ENCODE measurements at regions not wholly inside any gene's neighbourhood (a gene's known extent, or its start where the extent isn't known, plus 50 kb on each side); places are given as distances from the start of the nearest gene placed in this dataset.

DNA sequence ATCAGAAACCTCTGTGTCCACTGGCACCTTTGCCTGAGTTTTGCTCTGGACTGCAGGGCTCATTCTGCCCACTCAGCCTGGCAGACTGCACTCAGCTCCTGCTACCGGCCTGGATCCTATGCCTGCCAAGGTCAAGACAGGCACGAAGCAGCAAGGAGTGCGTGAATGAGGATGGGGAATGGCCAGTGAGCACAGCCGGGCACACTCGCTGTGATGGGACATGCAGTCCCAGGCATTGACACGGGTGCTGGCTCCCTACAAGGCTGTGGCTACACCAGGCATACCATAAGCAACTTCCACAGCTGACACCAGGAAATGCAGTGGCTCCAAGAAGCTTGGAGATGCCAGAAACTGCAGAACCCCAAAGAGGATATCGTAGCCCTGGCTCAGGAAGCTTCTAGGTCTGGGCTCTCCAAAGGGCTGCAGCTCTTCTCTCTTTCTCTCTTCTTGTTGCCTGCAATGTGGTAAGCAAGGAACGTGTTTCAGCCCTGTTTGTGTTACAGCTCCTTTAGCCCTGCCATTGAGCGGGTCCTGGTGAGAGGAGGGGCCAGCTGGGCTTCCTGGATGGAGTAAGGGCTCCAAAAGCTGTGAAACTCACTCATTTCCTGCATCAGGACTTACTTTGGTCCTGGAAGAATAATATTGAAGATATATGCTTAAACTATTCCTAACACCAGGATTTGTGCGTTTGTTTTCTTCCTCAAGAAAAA, 832.6 kb upstream of the SLITRK5 start:
- no peaks in the 10 kb centered on the region for H3K36me3 Mint-ChIP-seq (ENCODE audit: low read depth)
- peaks cover 7% of the 10 kb centered on the region for H3K9me3 Mint-ChIP-seq (ENCODE audit: low read depth)
- TF ChIP-seq, protein P1, sequence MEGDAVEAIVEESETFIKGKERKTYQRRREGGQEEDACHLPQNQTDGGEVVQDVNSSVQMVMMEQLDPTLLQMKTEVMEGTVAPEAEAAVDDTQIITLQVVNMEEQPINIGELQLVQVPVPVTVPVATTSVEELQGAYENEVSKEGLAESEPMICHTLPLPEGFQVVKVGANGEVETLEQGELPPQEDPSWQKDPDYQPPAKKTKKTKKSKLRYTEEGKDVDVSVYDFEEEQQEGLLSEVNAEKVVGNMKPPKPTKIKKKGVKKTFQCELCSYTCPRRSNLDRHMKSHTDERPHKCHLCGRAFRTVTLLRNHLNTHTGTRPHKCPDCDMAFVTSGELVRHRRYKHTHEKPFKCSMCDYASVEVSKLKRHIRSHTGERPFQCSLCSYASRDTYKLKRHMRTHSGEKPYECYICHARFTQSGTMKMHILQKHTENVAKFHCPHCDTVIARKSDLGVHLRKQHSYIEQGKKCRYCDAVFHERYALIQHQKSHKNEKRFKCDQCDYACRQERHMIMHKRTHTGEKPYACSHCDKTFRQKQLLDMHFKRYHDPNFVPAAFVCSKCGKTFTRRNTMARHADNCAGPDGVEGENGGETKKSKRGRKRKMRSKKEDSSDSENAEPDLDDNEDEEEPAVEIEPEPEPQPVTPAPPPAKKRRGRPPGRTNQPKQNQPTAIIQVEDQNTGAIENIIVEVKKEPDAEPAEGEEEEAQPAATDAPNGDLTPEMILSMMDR (IDR thresholded peaks at IDR 0.05), result no peak
- H3K27me3 Mint-ChIP-seq (ENCODE audit: low read depth), result peaks cover 2% of the 10 kb centered on the region
- no peak for DNase-seq (ENCODE audit: low spot score)
- no peak overlapping the region for H3K27ac Mint-ChIP-seq (ENCODE audit: unreplicated experiment)
- H3K4me3 Mint-ChIP-seq (ENCODE audit: unreplicated experiment), result no peak overlapping the region
- H3K4me1 Mint-ChIP-seq (ENCODE audit: low read depth), result no peaks in the 10 kb centered on the region

DNA sequence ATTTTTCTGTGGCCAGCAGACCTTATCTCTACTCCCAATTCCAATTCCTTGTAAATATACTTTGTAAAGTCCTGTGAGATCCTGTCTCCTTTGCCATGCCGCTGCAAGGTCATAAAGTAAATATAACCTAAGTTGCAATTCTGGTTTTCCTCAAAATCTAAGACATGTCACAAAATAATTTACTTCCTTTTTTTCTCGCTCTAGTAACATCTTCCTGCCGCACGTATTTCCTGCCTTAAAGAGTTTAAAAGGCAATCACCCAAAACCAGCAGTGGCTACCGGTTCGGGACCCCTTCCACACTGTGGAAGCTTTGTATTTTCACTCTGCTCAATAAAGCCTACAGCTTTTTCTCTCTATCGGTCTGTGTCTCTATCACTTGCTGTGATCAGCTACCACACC, 832.0 kb upstream of the SLITRK5 start:
- Mint-ChIP-seq H3K4me3 (ENCODE audit: unreplicated experiment) (no peak overlapping the region), H3K36me3 (ENCODE audit: low read depth) (no peaks in the 10 kb centered on the region), H3K27me3 (ENCODE audit: low read depth) (peaks cover 2% of the 10 kb centered on the region), H3K4me1 (ENCODE audit: low read depth) (no peaks in the 10 kb centered on the region), H3K9me3 (ENCODE audit: low read depth) (peaks cover 7% of the 10 kb centered on the region), H3K27ac (ENCODE audit: unreplicated experiment) (no peak overlapping the region)
- DNase-seq (ENCODE audit: low spot score), result no peak
- TF ChIP-seq, protein P1 (IDR thresholded peaks at IDR 0.05), result no peak

DNA sequence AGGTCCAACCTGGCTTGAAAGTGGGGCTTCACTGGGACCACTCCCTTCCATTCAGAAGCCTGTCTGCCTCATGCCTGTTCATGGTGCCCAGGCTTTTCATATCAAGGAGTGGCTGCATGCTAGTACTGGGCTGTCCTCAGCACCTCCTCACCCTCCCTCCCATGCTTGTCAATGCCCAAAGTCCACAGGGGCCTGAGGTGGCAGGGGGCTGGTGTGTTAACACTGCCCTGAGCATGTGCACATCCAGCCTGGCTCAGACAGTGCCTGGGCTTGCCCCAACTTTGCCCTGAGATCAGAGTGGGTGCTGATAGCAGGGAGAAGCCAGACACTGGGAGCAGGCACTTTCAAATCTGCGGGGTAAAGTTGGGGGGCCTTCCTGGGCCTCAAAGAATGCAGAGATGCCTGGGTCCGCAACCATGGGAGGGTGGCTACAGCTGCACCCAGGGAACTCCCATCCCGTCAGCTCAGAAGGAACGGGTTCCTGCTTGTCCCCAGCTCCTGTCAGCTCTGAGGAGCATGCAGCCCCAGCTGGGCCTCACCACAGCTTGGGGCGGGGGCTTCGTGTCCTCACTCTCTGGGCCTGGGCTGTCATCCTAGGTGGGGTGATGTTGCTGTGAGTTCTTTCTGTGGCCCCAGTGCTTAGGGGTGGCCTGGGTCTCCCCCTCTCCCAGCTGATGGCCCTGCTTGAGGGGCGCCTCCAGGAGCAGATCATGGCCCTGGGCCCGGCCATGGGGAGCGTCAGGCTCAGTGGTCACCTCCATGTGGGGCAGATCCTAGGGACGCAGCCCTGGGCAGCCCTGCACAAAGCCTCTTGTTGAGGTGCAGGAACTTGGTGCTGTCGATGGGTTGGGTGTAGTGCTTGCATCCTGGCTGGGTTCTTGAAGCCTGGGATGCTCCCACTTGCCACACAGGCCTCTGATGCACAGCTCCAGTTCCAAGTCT, 830.6 kb upstream of the SLITRK5 start:
- H3K9me3 Mint-ChIP-seq (ENCODE audit: low read depth), result peaks cover 7% of the 10 kb centered on the region
- H3K4me1 Mint-ChIP-seq (ENCODE audit: low read depth), result no peaks in the 10 kb centered on the region

DNA sequence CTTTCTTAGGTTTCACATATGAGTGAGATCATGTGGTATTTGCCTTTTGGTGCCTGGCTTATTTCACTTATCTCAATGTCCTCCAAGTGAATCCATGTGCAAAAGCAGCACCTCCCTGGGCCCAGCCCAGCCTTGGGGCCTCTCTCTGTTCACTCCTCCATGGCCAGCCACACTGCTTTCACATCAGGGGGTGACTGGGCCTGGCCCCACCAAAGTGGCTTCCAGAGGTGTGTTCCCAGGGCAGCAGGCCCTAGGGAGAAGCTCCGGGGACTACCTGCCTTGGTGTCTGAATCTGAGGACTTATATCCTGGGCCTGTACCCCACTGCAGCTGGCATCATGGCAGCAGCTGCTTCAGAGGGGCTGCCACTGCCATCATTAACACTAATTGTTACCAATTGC, 829.9 kb upstream of the SLITRK5 start:
- H3K27me3 Mint-ChIP-seq (ENCODE audit: low read depth), result peaks cover 4% of the 10 kb centered on the region
- H3K4me1 Mint-ChIP-seq (ENCODE audit: low read depth), result no peaks in the 10 kb centered on the region
- no peak for DNase-seq (ENCODE audit: low spot score)
- TF ChIP-seq, protein P1 (IDR thresholded peaks at IDR 0.05), result no peak
- peaks cover 7% of the 10 kb centered on the region for H3K9me3 Mint-ChIP-seq (ENCODE audit: low read depth)
- H3K4me3 Mint-ChIP-seq (ENCODE audit: unreplicated experiment), result no peak overlapping the region
- H3K27ac Mint-ChIP-seq (ENCODE audit: unreplicated experiment), result no peak overlapping the region
- no peaks in the 10 kb centered on the region for H3K36me3 Mint-ChIP-seq (ENCODE audit: low read depth)

More for the DNA sequence above, 830.6 kb upstream of the SLITRK5 start:
- no peak for DNase-seq (ENCODE audit: low spot score)
- no peak overlapping the region for H3K27ac Mint-ChIP-seq (ENCODE audit: unreplicated experiment)
- H3K36me3 Mint-ChIP-seq (ENCODE audit: low read depth), result no peaks in the 10 kb centered on the region
- H3K4me3 Mint-ChIP-seq (ENCODE audit: unreplicated experiment), result no peak overlapping the region
- TF ChIP-seq, protein P1 (IDR thresholded peaks at IDR 0.05), result no peak
- peaks cover 4% of the 10 kb centered on the region for H3K27me3 Mint-ChIP-seq (ENCODE audit: low read depth)

DNA sequence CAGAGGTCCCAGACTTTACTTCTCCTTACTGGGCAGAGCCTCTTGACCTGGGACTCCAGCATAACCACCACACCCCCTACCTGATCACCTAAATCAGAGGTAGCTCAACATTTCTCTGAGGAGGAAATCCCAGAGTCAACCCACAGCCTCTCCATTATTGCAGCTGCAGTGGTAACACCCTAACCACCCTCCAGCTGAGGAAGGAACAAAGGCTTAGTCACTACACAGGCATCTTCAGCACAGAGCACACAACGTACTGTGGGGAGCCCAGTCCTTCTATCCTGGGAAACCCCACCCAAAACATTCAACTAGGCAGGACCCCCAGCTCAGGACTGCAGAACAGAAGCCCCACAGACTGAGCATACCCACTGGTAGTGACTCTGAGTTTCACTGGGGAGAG, 824.7 kb upstream of the SLITRK5 start:
- no peak for DNase-seq (ENCODE audit: low spot score)
- Mint-ChIP-seq H3K9me3 (ENCODE audit: low read depth) (peaks cover 3% of the 10 kb centered on the region), H3K4me1 (ENCODE audit: low read depth) (no peaks in the 10 kb centered on the region), H3K36me3 (ENCODE audit: low read depth) (no peaks in the 10 kb centered on the region), H3K27ac (ENCODE audit: unreplicated experiment) (no peak overlapping the region), H3K4me3 (ENCODE audit: unreplicated experiment) (no peak overlapping the region), H3K27me3 (ENCODE audit: low read depth) (peaks cover 7% of the 10 kb centered on the region)
- TF ChIP-seq, protein P1 (IDR thresholded peaks at IDR 0.05), result no peak

All from chondrocyte (in vitro differentiated cells).